Endothelial cell of umbilical vein (primary cell): ENCODE measurements at regions not wholly inside any gene's neighbourhood (a gene's known extent, or its start where the extent isn't known, plus 50 kb on each side); places are given as distances from the start of the nearest gene placed in this dataset.

Experiments
- BruUV-seq: library from RNA; stranded (reverse); fragments of 400-500 nt; replicated peaks from 2 replicates; lab custom pipeline; 2021; lab: Mats Ljungman, UMichigan
- CTCF ChIA-PET: fragments of 300-600, 350-600 bp; sonication (Branson Sonifier 250); formaldehyde crosslinking; loops from one replicate; lab custom pipeline; 2021; ENCODE audit warnings: antibody characterized with exemption, inconsistent platforms; lab: Charles Lee
- POLR2A ChIA-PET: fragments of 300-600, 350-600 bp; sonication (Branson Sonifier 250); formaldehyde crosslinking; loops from one replicate; lab custom pipeline; 2021; ENCODE audit warnings: antibody characterized with exemption, inconsistent platforms; lab: Charles Lee
- DNase-seq: peaks from one replicate; pipeline ENCODE4 v3.0.0-alpha.2; 2011; ENCODE audit warnings: low read depth, low spot score
- FAIRE-seq: peaks from 2 replicates; lab custom pipeline; 2011; peaks lifted over from hg19 to GRCh38; lab: Jason Lieb, UNC
- H2AFZ ChIP-seq: 2 replicates; pipeline ENCODE4 v1.6.0; 2012; ENCODE audit warnings: low read depth, low read length, control low read depth, inconsistent platforms
- H3K27ac ChIP-seq: 2 replicates; pipeline ENCODE4 v1.5.1; 2011; ENCODE audit warnings: low read depth, mild to moderate bottlenecking, control low read depth, low read length, moderate library complexity; ENCODE audit not compliant: insufficient read depth
- H3K27me3 ChIP-seq, 2 experiments: 2 replicates each; pipeline versions ENCODE4 v1.6.0 to v1.6.1; 2011; ENCODE audit warnings: low read length in 2 of 2, mixed read lengths in 1 of 2; ENCODE audit not compliant: control insufficient read depth in 2 of 2, insufficient read depth in 2 of 2
- H3K36me3 ChIP-seq, 2 experiments: 2 replicates in 1 of 2; 3 replicates in 1 of 2; pipeline ENCODE4 v1.5.1; 2011; ENCODE audit warnings: low read length in 2 of 2, mild to moderate bottlenecking in 1 of 2, moderate library complexity in 1 of 2; ENCODE audit not compliant: control insufficient read depth in 2 of 2, insufficient read depth in 2 of 2; ENCODE audit errors: extremely low read depth in 1 of 2
- H3K4me1 ChIP-seq: 3 replicates; pipeline ENCODE4 v1.5.1; 2011; ENCODE audit warnings: mild to moderate bottlenecking, low read length; ENCODE audit not compliant: control insufficient read depth, insufficient read depth; ENCODE audit errors: extremely low read depth
- H3K4me2 ChIP-seq: 2 replicates; pipeline ENCODE4 v1.6.1; 2011; ENCODE audit warnings: low read length, control low read depth, mixed read lengths; ENCODE audit not compliant: insufficient read depth
- H3K4me3 ChIP-seq, 3 experiments: fragments of 200-600 bp in 1 of 3; sonication (generic), shearing (Covaris generic) in 1 of 3; replicated peaks in 1 of 3; 2 replicates each; pipeline ENCODE4 v1.5.1; 2011 to 2016; ENCODE audit warnings: control low read depth in 3 of 3, low read length in 3 of 3, mild to moderate bottlenecking in 2 of 3, inconsistent platforms in 1 of 3, low read depth in 1 of 3, moderate library complexity in 1 of 3; ENCODE audit not compliant: insufficient read depth in 1 of 3
- H3K79me2 ChIP-seq: 2 replicates; pipeline ENCODE4 v1.6.0; 2012; ENCODE audit warnings: low read length, inconsistent platforms; ENCODE audit not compliant: control insufficient read depth, insufficient read depth
- H3K9ac ChIP-seq: replicated peaks from 2 replicates; pipeline ENCODE3; 2011; ENCODE audit warnings: low read length, control low read depth; ENCODE audit not compliant: insufficient read depth; ENCODE audit errors: extremely low read depth
- H3K9me1 ChIP-seq: replicated peaks from 3 replicates; pipeline ENCODE4 v1.6.0; 2011; ENCODE audit warnings: mild to moderate bottlenecking, low read length; ENCODE audit not compliant: control insufficient read depth, insufficient read depth; ENCODE audit errors: extremely low read depth
- H3K9me3 ChIP-seq: replicated peaks from 2 replicates; pipeline ENCODE4 v1.5.1; 2012; ENCODE audit warnings: low read length, inconsistent platforms; ENCODE audit not compliant: control insufficient read depth, insufficient read depth
- H4K20me1 ChIP-seq: replicated peaks from 2 replicates; pipeline ENCODE3; 2011; ENCODE audit warnings: mild to moderate bottlenecking, low read length; ENCODE audit not compliant: control insufficient read depth, insufficient read depth; ENCODE audit errors: extremely low read depth
- CTCF ChIP-seq, 2 donors: IDR thresholded peaks; 1 replicate in 1 of 2; 2 replicates in 1 of 2; pipeline ENCODE4 v1.5.1; 2011; ENCODE audit warnings: low read length in 2 of 2, mild to moderate bottlenecking in 2 of 2, moderate library complexity in 2 of 2, control low read depth in 1 of 2, inconsistent platforms in 1 of 2, low read depth in 1 of 2; ENCODE audit not compliant: insufficient read depth in 1 of 2; ENCODE audit errors: extremely low read depth in 1 of 2
- EZH2 ChIP-seq: IDR thresholded peaks from 2 replicates; pipeline ENCODE4 v1.6.1; 2012; ENCODE audit warnings: borderline replicate concordance, low read depth, mild to moderate bottlenecking, moderate library complexity, low read length, inconsistent platforms; ENCODE audit not compliant: severe bottlenecking
- FOS ChIP-seq: IDR thresholded peaks from 2 replicates; pipeline ENCODE4 v1.6.1; 2011; ENCODE audit warnings: mild to moderate bottlenecking, low read length, moderate library complexity, borderline replicate concordance; ENCODE audit not compliant: insufficient read depth
- GATA2 ChIP-seq: IDR thresholded peaks from 2 replicates; pipeline ENCODE4 v1.7.0; 2011; ENCODE audit warnings: low read depth, mild to moderate bottlenecking, moderate library complexity, mixed read lengths, low read length; ENCODE audit not compliant: insufficient read length, insufficient read depth
- JUN ChIP-seq: IDR thresholded peaks from 2 replicates; pipeline ENCODE4 v1.6.1; 2011; ENCODE audit warnings: borderline replicate concordance, low read depth; ENCODE audit not compliant: insufficient read length, insufficient read depth
- MAX ChIP-seq: IDR thresholded peaks from 2 replicates; pipeline ENCODE4 v1.6.1; 2011; ENCODE audit not compliant: insufficient read depth, insufficient read length
- MYC ChIP-seq: IDR thresholded peaks from one replicate; pipeline ENCODE4 v1.6.1; 2011; ENCODE audit warnings: mild to moderate bottlenecking, low read depth, low read length
- POLR2A ChIP-seq: IDR thresholded peaks from 2 replicates; pipeline ENCODE4 v1.6.1; 2012; ENCODE audit warnings: low read depth, mild to moderate bottlenecking, control low read depth, low read length
- POLR2AphosphoS5 ChIP-seq: IDR thresholded peaks from 2 replicates; pipeline ENCODE4 v1.6.1; 2012; ENCODE audit warnings: low read depth, mild to moderate bottlenecking, control low read depth, low read length, moderate library complexity; ENCODE audit not compliant: insufficient read depth
- dilution Hi-C: fragments of 300-500 bp; cut with MboI; formaldehyde crosslinking; loops from one replicate; pipeline ENCODE4 v1.15.0; 2019; ENCODE audit warnings: low sequenced_read_pairs; ENCODE audit not compliant: extremely low pct_ligation_motif_present
- intact Hi-C: fragments of 100-400 bp; cut with micrococcal nuclease; formaldehyde crosslinking; loops from one replicate; pipeline ENCODE4 v1.10.0; 2022

GRCh38 chr9:95670122-95670521 is 153.4 kb upstream of the PTCH1 start:
- no peaks in the 10 kb centered on the region for H3K9me3 ChIP-seq
- H4K20me1 ChIP-seq = no peaks in the 10 kb centered on the region
- H3K9ac ChIP-seq = no peak overlapping the region
- intact Hi-C loops = no loop called here
- no peak overlapping the region for H2AFZ ChIP-seq
- H3K4me1 ChIP-seq = no peaks in the 10 kb centered on the region
- dilution Hi-C loops = no loop called here
- peaks cover 1 to 8% of the 10 kb centered on the region in 2 experiments for H3K27me3 ChIP-seq
- CTCF ChIA-PET = no interaction called here
- no peak overlapping the region for H3K27ac ChIP-seq
- no peaks in the 10 kb centered on the region for H3K79me2 ChIP-seq
- H3K4me2 ChIP-seq = no peak overlapping the region
- BruUV-seq = no TSS peak
- FAIRE-seq = no peak
- no peak for DNase-seq
- H3K36me3 ChIP-seq = no peaks in the 10 kb centered on the region
- POLR2A ChIA-PET = no interaction called here
- H3K4me3 ChIP-seq = no peak overlapping the region
- TF ChIP-seq EZH2 (no peak), POLR2A (no peak), JUN (no peak), CTCF (IDR thresholded peaks at IDR 0.05; ENCODE audit: extremely low read depth in 1 of 2, insufficient read depth in 1 of 2, low read depth in 1 of 2, low read length in 2 of 2) (no peak), FOS (no peak), MAX (no peak), MYC (no peak), GATA2 (no peak), POLR2AphosphoS5 (no peak)
- no peaks in the 10 kb centered on the region for H3K9me1 ChIP-seq
